UCSD-AML1 (cell line): ENCODE measurements at regions not wholly inside any gene's neighbourhood (a gene's known extent, or its start where the extent isn't known, plus 50 kb on each side); places are given as distances from the start of the nearest gene placed in this dataset.
"Not testable (repeated sequence)": the region's sequence is repeated elsewhere in the genome, so short reads cannot be mapped to it uniquely, and the experiment has no call there.

Experiments used
- DNase-seq: peaks from one replicate; lab custom pipeline; 2025; ENCODE audit not compliant: unreplicated experiment; lab: John Stamatoyannopoulos, UW

DNA sequence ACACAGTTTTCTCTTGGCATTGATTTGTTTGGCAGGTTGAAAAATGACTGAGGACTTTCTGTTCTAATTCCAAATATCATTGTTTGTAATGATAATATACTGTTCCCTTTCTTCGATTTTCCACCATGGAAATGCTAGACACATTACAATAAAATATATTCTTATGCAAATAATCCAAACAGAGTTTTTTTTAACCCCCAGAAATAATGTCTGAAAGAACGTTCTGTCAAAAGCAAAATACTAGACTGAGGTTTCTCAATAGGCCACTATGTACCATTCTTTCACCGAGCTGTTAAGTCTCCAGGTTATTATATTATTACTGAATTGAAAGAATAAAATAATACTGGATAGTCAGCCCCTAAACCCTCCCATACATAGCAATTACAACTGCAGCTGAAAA is 312.5 kb downstream of the ZIC3 start:
- no peak for DNase-seq

DNA sequence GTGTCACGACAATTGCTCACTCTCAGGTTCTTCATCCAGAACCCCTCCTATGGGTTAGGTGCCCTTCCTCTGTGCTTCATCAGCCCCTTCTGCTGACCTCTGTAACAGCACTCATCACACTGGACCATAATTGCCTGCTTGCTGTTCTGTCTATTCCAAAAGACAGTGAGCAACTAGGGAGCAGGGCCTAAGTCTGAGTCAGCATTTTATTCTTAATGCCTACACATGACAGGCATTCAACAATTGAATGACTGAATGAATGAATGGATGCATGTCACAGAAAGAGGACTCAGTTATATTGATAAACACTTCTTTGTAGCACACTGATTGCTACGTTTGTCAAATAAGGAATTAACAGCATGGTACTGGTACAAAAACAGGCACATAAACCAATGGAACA is 317.0 kb downstream of the ZIC3 start:
- DNase-seq: no peak

DNA sequence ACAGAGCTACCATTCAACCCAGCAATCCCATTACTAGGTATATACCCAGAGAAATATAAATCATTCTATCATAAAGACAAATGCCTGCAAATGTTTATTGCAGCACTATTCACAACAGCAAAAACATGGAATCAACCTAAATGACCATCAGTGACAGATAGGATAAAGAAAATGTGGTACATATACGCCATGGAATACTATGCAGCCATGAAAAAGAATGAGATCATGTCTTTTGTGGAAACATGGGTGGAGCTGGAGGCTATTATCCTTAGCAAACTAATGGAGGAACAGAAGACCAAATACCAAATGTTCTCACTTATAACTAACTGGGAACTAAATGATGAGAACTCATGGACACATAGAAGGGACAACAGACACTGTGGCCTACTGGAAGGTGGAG is 318.9 kb downstream of the ZIC3 start:
- DNase-seq: not testable (repeated sequence)

DNA sequence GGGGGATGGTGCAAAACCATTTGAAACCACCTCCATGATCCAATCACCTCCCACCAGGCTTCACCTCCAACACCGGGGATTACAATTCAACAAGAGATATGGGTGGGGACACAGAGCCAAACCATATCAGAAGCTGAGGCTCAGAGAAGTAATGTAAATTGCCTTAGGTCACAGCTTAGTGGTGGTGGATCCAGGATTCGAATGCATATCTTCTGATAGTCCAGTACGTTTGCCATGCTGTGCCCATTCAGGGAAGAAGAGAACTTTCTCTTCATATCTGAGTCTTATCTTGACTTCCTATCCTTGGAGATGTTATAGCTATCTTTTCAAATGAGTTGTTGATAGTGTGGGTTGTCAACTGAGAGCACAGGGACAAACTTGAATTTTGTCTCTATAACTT is 325.5 kb downstream of the ZIC3 start:
- DNase-seq: no peak

DNA sequence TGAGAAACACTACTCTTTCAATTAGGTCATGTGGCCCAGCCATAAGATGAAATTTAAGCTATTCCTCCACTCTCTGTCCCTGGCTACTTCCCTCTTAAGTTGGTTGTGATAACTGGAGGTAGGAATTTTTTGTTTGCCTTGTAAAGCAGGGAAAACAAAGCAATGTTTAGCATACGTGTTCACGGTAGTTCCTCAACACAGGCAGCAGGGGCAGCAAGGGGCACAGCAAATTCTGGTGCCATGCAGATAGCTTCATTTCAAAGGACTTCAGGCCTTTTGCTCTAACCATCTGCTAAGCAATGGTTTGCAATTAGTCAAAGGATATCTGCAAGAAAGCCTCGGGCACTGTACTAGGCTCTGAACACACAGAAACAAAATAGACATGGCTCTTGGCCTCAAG is 330.2 kb downstream of the ZIC3 start:
- no peak for DNase-seq

DNA sequence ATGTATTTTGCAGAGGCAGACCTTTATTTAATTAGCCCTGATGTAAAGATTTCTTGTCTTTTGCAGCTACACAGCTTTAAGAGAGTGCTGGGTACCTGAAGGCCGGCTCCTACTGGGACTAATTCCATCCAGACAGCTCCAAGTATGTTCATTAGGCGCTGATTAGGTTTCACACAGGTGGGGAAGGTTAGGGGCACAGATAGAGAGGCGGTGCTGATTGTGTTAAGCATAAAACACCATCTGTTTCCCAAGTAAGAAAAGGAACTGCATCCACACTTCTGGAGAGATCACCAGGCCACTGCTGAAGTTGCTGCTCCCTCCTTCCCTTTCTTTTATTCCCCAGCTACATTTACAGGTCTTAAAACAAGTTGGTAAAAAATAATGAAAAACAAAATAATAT is 349.5 kb downstream of the ZIC3 start:
- no peak for DNase-seq

DNA sequence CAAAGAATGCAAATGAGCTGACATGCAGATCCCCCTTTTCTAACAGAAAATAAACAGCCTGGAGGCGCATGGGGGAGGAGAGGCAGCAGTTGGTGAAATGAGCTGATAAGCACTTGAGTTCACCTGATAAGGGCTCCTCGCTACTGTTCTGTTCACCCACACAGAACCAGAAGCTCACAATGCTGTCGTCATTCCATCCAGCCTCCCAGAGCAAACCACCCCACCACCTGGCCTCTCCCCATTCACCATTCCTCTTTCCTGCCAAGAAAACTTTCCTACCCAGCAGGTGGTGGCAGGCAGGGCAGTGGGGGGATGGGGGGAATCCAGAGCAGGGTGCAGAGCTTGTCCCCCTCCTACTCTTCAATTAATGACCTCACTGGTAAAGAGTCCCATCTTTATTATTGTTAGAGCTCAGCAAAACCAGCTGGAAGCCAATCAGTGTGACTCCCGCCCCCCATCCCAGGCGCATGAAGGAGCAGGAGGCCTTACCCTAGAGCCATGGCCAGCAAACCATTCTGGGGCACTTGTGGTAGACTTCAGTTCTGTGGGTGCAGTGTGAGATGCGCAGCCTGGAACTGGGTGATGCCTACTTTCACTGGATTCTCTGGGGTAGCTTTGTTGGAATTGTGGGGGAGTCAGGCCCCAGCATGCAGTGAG is 350.3 kb downstream of the ZIC3 start:
- no peak for DNase-seq

DNA sequence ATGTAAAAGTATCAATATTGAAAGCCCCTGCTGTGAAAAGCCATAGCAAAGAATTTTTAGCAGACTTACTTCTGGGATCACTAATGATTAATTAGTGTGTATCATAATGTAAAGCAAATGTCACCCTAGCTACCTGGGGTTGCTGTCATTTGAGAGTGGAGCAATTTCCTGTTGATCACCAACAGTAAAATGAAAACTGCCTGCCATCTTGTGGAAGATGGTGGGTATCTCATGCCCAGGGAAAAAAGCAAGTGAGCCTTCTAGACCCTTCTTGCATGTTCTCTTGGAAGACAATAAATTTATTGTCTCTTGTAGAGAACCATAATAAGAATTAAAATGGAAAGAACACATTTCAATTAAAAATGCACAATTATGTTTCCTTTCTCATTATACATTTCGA is 360.2 kb downstream of the ZIC3 start:
- DNase-seq: no peak

DNA sequence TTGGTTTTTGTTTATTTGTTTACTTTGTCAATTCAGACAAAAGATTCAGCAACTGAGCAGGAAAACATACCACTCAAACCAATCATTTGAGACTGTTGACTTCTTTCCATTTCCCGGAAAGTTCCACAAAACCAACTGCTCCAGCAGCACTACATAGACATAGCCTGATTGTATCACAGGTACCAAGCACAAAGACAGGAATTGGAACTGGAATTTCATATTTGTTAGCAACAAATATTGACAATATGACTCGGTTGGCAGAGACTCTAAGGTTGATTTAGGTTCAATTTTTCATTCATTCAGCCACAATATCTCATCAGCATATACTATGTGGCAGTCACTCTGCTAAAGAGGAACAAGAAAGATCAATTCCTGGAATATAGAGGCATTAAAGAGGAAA is 364.0 kb downstream of the ZIC3 start:
- no peak for DNase-seq

DNA sequence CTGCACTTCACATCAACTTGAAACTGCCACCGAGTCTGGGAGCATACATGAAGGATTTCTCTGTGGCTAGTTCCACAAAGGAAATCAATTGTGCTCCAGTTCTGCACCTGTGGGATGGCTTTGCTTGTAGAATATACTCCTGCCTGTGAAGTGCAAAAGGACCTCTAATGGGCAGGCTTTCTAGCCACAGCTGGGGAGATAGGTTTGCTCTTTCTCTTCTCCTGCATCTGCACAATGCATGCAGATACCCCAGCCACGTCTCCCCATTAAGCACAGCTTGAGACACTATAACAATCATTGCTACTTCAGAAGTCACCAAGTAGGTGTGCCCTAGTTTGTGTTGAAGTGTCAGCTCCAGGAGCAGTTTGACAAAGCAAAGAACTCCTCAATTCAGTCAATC is 364.6 kb downstream of the ZIC3 start:
- DNase-seq: no peak

DNA sequence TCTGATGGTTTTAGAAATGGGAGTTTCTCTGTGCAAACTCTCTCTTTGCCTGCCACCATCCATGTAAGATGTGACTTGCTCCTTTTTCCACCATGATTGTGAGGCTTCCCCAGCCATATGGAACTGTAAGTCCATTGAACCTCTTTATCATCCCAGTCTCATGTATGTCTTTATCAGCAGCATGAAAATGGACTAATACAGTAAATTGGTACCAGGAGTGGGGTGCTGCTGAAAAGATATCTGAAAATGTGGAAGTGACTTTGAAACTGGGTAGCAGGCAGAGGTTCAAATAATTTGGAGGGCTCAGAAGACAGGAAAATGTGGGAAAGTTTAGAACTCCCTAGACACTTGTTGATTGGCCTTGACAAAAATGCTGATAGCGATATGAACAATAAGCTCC is 368.3 kb downstream of the ZIC3 start:
- not testable (repeated sequence) for DNase-seq

DNA sequence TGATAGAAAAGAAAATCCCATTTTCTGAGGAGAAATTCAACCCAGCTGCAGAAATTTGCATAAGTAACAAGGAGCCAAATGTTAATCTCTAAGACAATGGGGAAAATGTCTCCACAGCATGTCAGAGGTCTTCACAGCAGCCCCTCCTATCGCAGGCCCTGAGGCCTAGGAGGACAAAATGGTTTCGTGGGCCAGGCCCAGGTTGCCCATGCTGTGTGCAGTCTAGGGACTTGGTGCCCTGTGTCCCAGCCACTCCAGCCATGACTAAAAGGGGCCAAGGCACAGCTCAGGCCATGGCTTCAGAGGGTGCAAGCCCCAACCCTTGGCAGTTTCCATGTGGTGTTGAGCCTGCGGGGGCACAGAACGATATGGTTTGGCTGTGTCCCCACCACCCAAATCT is 369.0 kb downstream of the ZIC3 start:
- not testable (repeated sequence) for DNase-seq

DNA sequence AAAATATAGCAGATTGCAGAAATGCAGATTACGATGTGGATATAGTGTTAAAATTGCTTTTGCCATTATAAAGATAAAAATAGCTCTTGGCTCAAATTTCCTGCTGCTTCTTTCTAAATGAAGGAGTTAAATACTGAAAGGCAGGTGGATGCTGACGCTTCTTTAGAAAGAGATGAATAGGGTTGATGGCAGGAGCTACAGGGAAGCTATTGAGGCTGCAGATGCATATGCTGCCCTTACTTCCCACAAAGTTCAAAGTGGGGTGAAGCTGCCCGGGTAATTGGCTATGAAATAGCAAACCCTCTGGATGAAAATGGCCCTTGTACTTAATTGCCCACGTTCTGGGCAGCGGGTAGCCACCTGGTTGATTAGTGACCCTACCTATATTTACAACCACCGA is 379.5 kb downstream of the ZIC3 start:
- no peak for DNase-seq

DNA sequence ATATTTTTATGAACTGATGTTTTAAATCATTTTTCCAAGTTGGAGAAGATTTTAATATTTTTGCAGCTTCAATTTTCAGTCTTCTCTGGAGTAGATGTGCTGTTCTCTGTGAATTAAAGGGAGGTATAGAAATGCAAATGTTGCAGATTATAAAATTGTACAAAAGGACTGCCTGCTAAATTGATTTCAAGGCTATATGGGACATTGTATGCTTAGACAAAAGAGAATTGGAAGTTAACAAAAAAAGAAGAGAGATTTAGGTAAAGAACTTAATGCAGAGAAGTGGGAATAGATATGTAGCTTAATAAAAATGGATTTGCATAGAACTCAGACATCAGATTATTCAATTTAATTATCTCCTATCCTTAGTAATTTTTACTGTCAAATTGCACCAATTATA is 403.3 kb downstream of the ZIC3 start:
- no peak for DNase-seq

DNA sequence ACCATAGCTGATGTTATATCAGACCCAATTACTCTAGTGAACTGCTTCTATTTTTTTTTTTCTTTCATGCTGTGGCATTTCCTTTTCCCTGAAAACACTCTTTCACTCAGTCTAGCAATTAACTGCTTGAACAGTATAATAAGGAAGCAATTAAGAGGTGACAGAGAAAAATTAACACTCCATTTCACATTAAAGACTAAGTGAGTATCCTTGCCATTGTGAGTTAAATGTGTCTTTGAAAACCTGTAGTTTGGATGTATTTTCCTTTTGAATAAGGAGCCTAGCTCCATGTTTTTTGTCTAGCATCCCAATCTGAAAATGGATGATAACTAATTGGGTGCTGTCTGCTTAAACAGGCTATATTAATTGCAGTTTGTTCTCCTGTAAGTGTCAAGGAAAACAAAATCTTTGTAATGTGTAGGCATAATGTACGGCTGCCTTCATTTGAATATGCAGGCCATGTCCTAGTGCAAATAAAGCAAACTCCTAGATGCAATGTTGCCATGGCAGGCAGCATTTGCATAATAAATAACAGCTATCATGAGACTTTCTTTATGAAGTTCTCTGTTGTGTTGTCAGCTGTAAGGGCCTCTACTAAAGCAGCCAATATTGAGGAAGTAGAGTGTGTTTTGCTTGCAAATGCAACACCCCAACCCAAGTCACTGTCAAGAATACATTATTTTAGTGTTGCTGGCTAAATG is 416.7 kb downstream of the ZIC3 start:
- DNase-seq: no peak

DNA sequence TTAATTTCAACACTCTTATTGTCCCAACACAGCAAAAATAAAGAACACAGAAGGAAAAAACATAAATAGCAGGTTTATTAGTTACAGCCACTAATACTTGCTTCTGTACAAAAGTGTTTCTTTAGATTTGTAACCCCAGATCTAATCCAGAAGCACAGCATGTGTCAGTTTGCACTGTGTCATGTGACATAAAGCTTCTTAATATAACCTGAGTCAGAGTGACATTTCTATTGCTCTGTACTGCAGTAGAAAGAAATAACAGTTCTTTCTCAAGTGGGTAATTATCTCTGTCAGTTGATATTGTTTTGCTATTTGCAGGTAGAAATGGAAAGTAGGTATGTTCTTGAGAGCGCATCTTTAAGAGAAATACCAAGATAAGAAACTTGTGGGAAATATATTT is 422.5 kb downstream of the ZIC3 start:
- no peak for DNase-seq

DNA sequence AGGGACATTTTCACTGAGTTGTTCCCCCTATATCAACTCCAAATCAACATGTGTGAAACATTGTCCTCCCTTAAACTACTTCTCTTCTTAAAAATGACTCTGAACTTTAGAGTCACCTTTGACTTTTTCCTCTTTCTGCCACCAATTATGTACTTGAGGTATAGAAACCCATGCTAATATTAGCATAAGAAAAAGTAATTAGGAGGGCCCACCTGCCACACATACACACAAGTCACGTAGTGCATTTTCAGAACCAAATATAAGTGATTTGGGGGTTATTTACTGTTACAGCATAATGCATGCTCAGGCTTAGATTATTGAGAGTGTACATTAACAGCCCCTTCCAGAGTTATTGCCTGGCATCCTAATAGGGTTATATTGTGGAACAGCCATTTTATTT is 432.7 kb downstream of the ZIC3 start:
- DNase-seq: no peak

DNA sequence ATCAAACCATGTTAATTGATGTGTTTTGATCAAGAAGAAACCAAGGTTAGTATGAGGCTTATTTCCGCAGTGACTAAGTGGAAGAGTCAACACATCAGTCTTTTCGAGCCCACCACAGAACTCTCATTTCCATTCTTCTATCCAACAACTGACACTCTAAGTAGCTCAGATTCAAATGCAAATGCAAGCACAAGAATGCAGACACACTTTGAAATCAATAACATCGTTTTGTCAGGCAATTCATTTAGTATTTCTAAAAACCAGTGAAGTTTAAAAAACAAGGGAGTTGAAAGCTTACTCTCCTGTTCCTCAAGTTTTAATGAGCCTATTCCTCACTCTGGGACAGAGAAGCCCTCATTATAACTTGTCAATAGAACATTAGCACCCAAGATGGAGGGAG is 433.1 kb downstream of the ZIC3 start:
- DNase-seq: no peak

DNA sequence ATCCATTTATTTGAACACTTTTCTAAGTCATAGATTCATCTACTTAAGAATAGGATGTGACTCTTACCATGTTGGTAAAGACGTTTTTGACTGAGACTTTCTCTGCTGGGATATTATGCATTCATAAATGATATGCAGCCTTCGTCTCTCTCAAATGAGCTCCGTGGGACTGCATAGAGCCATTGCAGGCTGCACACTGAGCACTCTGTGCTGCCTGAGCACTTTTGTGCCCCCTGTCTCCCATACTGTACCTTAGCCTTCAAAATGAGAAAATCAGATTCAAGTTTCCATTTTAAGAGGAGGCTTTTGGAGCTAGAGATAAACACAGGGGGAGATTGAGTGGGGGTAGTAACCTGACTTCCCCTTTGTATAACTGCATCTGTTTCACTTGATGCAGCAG is 433.6 kb downstream of the ZIC3 start:
- DNase-seq: no peak

DNA sequence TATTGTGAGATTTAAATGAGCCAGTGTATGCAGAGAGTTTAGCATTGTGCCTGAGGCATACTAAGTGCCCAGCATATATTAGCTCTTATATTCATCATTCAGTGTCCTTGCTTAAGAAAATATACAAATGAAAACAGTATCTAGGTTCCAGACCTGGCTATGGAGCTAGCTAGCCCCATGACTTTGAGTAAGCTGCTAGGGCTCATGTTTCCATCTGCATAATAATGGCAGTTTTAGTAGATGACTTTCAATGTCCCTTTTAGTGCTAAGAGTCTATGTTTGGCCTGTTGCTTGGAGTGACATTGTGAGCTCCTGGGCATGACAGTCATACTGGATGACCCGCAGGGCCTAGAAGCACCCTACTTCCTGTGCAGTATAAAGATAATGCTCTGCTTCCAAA is 435.3 kb downstream of the ZIC3 start:
- no peak for DNase-seq

DNA sequence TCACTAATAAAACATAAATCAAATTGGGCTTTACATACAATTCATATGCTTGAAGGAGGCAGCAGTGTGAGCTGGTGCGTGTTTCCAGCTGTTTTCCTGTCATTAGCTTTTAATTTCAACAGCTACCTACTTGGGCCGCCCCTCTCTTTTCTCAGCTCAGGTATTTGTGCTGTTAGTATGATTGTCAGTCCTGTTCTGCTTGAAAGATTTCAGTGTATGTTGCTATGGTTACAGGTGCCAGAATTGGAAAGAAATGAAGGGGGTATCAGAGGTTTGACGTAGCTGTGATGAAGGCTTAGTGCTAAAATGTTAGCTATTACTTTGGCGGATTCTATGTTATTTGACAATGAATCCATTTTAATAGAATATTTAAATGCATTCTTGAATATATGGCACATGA is 440.3 kb downstream of the ZIC3 start:
- DNase-seq: no peak

DNA sequence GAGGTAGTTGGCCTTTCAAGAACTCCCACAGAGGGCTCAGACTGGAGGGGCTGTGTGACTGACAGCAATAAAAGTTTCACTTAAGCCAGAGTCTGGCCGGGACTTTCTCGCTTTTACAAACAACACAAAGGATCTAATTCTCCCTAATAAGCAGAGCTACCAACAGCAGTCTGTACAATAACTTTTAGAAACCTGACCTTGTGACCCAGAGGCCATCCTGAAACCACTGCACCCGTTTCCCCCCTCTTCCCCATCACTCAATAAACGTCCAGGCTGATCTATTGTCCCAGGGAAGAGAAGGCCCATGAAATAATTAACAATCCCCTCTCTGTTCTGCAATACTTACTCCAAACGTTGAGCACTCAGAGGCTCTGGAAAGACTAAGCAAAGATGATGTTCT is 442.4 kb downstream of the ZIC3 start:
- DNase-seq: no peak

DNA sequence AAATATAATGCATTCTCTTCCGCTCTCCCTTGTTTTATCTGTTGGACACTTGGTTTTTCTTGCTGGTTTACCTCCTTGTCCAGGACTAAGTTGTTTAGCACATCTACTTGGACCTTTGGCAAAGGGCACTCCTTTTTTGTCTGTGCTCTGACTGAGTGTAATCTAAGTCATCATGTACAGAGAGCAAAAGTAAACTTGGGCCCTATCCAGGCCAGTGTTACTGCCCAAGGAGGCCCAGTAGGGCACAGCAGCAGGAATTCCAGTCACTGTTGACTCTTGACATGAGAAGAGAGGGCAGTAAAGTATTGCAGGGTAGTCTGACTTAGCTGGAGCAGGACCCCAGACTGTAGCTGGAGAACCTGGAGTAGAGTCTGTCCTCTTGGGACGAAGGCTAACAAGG is 445.5 kb downstream of the ZIC3 start:
- no peak for DNase-seq
